Retina (tissue), 1 donor: ENCODE measurements at regions not wholly inside any gene's neighbourhood (a gene's known extent, or its start where the extent isn't known, plus 50 kb on each side); places are given as distances from the start of the nearest gene placed in this dataset.

Experiments
- DNase-seq: peaks from one replicate; pipeline ENCODE4 v3.0.0-alpha.2; 2016

DNA sequence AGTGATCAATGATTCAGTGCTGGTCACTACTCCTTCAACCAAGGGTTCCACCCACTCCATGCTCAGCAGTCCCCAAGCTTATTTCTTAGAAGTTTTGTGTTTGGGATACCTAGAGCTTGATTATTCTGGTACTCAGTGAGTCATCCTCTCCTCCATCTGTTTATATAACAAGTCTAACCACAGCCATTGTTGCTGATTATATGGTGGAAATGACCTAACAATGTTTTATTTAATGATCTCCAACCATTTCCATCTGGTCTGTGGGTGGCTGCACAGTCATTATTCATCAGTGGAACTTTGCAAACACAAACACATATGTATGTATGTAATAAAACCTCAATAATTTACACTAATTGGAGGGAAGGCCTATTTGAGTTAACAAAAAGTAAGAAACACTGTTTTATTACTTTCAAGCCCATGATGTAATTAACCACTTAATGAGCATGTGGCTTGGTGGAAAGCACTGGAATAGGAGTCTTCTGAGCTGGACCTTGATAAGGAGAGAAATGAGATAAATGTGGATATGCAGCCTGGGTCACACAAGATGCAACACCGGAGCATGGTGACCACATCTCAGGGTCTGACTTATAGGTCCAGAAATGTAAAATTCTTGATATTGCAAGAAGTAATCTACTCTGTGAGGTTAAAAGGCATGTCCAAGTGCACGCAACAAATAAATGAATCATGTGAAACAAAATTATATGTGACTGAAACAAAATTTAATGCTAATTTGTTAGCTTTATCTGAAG, 99.0 kb upstream of the WLS start:
- no peak for DNase-seq

DNA sequence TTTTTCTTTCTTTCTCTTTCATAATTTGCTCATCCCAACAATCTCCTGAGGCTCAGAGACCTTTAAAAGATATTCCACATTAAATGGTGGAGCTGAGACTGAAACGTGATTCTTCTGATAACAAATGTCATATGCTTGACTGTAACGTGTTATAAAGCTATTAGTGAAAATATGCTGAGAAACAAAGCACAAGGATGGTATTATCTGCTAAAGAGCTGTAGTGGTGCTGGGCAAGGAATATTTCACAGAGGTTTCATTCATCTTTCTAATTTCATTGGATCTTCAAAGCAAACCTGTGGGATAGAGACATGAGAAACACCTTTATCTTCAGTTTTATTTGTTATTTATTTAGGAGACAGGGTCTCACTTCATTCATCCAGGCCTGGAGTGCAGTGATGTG, 98.1 kb upstream of the WLS start:
- no peak for DNase-seq

DNA sequence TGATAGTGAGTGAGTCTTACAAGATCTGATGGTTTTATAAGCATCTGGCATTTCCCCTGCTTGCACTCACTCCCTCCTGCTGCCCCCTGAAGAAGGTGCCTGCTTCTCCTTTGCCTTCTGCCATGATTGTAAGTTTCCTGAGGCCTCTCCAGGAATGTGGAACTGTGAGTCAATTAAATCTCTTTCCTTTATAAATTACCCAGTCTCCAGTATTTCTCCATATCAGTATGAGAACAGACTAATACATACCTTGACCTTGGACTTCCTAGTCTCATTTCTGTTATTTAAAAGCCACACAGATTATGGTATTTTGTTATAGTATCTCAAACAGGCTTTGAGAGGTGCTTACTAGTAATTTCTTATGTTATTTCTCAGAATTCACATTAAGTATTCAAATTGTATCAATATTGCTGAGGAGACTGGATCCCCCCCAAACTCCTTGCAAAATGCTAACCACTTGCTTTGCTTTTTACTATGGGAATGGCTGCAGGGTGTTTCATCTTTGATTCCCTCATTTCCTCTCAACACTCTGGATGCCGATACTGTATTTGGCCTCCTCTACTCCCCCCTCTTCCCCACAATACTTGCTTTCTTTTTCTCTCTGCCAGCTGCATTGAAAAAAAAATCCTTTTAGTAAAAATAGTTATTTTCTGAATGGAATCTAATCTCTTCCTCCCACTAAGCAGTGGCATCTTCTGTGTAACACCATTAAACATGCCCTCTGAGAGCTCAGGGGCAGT, 96.9 kb upstream of the WLS start:
- DNase-seq: no peak

DNA sequence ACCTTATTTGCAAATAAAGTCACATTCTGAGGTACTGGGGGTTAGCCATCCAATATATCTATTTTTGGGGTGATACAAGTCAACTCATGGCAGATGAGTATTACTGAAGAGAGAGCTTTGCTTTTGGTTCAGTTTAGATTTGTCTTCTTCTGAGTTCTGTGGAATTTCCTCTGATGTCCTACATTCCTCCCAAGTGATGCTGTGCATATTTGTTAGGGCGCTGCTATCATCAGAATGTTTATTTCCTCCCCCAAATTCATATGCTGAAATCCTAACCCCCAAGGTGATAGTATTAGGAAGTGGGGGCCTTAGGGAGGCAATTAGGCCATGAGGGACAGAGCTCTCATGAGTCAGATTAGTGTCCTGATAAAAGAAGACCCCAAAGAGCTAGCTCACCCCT, 96.2 kb upstream of the WLS start:
- DNase-seq: no peak

DNA sequence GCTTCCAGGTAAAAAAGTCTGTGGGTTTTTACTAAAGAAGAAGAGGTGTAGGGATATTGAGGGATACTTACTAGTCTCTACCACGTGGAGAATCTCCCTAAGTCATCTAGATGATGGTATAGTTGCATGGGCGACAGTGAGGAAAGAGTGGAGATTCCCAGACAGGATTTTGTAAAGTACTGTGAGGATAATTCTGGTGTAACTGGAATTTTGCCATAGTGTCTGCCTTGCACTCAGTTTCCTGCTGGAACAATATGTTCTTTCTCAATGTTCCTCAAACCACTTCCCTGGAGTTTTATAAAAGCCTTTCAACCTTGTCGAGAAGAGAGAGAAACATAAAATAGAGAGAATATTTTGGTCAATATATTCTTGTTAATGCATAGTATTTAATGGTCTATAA, 95.1 kb upstream of the WLS start:
- DNase-seq: no peak

DNA sequence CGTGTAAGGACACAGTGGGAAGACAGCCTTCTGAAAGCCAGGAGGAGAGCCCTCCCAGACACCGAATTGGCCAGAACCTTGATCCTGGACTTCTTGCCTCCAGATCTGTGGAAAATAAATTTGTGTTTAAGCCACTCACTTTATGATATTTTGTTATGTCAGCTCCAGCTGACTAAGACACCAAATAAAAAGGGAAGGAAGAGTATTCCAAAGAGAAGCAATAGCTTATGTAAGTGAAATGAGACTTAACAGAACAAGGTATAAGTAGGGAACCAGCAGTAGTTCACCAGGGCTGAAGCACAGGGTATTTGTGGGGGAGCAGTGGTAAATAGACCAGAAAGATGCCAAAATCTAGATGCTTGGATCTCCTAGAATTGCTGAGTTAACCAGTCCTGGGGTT, 94.2 kb upstream of the WLS start:
- no peak for DNase-seq

DNA sequence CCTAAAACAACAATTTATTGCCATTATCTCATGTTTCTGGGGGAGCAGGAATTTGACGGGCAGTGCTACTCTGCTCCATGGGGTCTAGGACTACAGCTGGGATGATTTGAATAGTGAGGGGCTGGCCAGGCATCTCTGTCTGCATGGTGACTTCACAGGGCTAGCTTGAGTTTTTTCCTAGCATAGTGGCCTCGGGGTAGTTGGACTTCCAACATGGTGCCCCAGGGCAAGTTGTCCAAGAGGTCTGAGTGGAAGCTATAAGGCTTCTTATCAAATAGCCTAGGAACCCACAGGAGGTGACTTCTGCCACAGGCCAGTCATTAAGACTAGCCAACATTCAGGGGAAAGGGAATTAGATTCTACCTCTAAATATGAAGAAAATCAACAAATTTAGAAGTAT, 92.0 kb upstream of the WLS start:
- no peak for DNase-seq

DNA sequence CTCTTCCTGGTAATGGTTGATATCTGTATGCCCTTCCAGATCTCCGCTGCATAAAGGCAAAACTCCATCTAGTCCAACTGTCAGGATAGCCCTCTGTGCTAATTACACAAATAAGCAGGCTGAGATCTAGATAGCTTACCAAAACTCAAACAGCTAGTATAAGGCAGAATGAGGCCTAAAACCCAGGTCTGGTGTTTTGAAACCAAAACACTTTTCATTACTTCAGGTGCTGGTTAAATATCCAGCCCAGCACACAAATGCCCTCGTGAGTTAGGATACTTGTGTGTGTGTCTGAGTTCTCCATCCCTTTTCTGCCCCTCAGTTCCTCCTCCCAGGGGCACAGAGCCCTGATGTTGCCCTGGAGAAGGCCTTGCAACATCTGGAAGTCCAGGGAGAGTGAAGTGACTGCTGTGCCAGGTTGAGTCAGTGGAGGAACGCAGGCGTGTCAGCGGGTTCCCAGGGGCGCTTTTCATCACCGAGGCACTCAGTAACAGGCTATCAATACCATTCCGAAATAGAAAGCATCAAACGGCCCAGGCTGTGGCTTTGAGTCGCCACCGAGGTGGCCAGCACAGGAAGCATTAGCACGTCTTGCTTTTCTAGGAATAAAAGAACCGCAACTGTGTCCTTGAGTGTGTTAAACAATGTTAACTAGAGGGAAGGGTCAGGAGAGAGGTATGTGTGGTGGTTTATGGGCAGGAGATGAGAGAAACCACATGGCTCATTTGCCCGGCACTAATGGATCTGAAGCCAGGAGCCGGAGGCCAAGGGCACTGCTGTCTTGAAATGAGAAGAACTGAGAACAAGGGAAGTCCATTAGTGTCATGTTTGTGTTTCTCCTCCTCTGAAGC, 90.7 kb upstream of the WLS start:
- DNase-seq: peak; percentile 45

DNA sequence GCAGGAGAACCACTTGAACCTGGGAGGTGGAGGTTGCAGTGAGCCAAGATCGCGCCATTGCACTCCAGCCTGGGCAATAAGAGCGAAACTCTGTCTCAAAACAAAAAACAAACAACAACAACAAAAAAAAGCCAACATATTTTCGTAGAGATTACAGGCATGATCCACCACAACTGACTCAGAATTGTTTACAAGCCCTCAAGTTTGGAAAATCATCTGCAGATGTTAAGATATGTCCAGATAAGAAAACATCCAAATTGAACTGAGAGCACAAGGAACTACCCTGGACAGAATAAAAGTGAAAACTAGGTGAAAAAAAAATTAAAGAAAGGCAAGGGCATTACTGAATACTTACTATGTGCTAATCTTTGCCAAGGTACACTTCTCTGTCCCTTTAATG, 89.8 kb upstream of the WLS start:
- no peak for DNase-seq

DNA sequence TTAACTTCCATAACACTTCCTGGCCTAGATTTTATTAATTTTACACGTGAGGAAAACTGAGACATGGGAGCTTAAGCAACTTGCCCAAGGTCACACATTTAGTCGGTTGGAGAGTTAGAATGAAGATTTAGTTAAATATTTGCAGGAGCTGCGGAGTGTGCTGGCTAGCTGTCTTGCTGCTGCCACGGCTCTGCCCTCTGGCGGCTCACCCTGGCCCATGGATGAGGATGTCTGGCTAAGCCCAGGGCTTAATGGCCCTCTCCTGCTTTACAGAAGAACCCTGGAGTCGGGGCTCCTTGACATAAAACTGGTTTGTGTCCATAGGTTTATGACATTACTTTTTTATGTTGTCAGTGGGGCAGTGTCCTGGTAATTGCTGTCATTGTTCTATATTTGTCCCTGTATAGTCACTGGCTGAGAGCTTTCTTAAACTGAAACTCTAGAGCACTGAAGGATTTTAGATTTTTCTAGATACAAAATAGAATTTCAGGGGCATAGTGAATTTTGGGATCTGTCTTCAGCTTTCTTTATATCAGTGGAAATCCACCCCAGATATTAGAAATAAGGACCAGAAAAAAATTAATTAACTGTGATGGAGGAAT, 88.9 kb upstream of the WLS start:
- DNase-seq: peak; percentile 46

DNA sequence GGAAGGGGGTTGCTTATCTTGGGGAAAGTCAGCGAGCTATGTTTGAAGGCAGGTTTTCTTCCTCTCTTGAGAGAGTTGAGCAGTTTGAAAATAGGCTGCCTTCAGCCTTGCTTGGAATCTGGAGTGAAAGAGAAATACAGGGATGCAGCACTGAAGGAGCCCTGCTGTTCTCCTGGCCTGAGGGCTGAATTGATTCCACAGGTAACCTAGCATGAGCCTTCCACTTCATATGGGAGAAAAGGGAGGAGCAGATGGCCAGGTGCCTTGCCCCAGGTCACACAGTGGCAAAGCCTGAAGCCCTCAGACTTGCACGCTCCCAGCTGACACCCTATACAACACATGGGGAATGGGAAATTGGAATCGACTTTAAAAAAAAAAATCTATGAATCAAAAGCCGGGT, 88.0 kb upstream of the WLS start:
- no peak for DNase-seq

DNA sequence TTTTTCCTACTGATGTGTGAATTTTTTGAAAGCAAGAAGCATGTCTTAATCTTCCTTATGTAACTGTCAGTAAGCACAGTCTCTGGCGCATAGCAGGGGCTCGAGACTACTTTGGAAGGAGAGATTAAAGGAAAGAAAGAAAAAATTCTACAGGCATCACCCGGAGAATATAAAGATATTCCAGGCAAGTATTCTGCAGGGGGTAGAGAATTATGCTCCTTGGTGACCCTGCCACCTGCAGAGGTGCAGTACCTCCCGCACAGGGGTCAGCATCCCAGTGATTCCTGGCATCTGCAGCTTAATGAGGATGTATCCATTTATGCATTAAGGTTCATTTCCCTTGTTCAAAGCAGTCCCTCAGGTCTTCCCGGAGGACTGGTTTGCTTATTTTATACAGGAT, 87.6 kb upstream of the WLS start:
- DNase-seq: no peak

DNA sequence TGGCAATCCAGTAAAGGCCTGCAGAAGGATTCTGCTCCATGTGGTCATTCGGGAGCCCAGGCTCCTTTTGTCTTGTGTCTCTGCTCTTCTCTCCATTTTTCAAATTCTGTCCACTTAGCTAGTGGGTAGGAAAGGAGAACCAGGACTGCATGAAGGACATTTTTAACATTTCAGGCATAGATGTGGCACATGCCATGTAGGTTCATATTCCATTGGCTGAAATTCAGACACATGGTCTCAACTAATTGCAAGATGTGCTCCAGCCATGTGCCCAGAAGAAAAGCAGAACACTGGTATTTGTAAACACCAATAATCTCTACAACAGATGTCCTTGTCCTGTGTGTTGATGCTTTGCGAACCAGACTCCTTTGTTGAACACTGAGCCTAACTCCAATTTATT, 85.2 kb upstream of the WLS start:
- DNase-seq: no peak

DNA sequence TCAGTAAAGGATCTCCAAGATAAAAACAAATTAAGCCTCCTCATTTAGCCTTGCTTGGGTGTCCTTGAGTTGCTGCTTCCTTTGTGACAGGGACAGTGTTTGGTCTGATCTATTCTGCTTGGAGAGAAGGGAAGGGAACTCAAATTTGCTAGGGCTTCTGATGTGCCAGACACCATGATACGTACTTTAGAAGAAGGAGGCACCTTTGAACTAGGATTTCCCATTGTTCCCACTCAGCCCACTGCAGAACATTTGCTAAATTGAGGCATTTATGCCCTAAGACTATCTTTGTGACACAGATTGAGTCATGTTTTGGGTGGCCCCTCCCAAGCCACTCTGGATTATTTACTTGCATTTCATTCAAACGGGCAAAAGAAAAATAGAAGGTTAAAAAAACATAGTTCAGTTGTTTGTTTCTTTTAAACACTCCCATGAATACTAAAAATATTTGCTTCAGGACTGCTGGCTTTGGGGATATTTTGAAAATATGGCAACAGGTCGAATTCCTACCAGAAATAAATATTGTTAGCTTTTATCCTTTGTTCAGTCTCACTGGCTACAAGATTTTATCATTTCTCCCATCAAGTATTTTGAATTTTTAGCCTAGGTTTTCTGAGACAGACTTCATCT, 81.9 kb upstream of the WLS start:
- peak; percentile 55 for DNase-seq

DNA sequence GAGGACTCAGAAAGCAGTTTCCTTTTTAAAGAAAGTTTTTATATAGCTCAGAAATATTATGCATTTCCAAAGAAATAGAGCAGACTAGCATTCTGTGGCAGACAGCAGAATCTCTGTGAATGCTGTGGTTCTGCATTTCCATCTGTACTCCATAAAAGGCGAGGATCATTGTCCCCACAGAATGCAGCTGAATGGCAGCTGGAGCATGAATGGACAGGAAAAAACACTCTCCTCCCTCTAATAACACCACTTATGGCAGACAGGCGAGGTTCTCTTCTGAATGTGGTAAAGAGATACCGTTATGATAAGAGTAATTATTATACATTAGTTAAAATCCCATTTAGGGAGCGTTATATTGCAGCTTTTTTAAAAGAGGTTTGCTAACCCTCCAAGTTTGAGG, 81.4 kb upstream of the WLS start:
- DNase-seq: peak; percentile 60

DNA sequence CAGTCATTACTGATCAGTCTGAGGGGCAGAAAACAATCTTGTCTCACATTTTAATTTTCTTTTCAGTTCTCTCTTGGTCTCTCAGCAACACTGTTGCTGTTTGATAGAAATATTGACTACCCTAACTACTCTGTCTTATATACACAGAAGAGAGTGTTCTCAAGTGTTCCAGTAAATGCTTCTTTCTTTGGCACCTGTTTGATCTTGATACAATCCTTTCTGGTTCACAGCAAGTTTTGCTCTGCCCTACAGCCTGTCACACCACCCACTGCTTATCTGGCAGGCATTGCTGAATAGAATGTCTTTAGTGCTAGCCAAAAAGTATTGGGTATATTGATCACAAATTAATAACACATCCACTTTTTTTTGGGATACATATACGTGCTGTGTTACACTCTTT, 75.7 kb upstream of the WLS start:
- no peak for DNase-seq

DNA sequence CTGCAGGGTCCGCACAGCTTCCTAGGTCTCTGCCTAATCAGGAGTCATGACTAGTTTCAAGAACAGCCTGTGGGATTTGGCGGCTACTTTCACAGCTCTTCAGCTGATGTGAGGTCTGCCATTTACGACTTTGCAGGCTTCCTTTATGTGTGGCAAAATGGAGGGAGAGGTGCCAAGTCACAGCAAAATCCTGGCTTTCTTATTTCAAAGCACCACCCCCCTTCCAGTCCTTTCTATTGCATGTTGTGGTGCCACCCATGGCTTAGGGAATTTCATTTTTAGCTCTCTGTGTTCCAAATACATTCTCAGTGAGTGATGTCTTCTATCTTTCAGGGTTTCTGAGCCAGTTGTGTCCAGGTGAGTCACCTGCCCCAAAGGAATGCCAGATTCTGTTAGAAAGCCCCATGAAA, 75.1 kb upstream of the WLS start:
- DNase-seq: no peak

DNA sequence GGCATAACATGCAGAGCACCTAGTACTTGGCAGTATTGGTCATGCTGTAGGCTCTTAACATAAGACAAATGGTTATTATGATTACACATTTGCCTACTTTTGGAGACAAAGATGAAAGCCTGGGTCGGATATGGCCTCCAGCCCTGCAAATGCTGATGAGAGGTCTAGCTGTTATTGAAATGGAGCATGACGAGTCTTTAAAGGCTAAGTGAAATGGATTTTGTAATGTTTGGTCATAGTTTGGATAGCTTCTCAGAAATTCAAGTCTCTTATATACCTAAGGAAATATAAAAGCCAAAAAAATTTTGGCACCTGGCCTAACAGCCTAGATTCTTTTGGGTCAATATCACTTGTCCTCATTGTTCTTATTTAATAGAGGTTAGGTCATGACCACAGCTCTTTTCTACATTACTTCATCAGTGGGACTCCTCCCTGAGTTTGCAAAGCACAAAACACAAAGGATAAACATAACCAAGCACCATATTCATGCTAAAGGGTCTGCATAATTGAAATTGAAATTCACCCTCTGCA, 69.2 kb upstream of the WLS start:
- DNase-seq: no peak

DNA sequence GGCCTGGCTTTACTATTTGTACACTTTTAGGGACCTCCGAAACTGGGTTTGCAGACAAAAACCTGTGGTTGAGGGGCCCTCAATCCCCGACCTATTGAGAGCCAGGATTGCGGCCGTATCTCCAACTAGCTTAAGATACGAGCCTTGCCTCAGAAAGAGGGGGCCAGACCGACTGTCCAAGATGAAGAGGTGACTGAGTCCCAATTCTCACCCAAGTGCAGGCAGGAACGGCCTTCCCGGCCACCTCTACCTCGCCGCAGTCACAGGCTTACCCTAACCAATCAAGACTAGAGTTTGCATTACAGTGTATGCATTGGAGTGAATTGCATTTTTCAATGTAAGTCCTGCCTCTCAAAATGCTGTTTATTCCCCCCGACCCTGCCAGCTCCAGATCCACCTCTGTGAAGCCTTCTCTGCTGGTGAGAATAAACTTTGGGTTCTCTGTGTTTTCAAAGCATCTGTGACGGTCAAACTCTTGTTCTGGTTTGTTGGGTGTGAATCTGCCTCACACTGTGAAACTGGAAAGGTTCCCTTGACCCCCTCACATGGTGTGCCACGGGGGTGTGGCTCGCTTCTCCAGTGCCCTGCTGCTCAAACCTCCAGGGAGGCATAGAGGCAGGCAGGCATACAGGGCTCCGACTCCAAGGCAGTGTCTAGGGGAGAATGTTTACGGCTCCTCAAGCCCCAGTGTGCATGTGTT, 62.2 kb upstream of the WLS start:
- no peak for DNase-seq

DNA sequence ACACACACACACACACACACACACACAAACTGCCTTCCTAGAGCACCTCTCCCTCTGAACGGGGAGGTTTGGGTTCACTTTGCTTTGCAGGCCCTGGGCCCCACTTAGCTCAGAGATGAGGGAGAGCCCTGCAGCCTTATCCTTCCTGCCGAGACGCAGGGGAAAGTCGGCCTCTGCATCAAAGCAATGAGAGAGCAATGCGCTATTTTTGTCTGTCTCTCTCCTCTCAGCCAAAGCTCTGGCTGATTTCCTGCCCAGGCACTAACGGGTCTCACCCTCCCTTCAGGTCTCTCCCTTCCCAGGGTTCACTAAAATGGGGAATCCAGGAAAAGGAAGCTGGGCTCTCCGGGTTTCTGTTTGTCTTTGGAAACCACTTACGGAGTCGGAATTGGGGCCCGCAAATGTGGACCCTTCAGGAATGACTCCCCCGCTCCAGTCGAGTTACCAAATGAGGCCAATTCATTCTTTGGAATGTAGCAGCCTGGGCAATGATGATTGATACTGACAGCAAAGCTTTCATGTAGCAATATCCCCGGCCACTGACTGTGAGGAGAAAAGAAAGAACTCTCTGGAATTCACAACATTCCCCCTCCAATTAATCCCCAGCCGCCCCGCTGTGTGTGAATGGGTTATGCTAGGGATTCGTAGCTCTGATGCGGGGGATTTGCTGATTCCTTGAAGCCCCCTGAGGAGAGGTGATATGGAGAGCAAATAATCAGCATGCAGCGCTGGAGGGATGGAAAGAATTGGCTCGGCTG, 61.5 kb upstream of the WLS start:
- peak; percentile 89 for DNase-seq

DNA sequence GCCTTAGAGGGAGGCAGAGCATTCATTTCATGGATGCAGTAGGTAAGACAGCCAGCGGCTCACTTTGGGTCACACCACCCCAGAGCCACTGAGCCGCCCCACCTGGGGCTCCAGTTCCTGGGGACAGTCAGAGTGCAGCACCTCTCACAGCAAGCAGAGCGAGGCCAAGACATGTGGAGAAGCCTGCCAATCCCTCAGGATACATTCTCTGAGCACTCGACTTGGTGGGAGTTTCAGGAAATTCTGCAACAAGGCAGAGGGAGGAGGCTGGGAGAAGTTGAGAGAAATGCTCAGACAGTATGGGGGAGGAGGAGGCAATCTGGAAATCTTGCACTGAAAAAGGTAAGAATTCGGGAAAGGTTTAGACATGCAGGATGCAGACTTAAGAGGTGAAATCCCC, 60.8 kb upstream of the WLS start:
- no peak for DNase-seq
